IMR-90 (cell line): ENCODE measurements at regions not wholly inside any gene's neighbourhood (a gene's known extent, or its start where the extent isn't known, plus 50 kb on each side); places are given as distances from the start of the nearest gene placed in this dataset.

Source experiments
- ATAC-seq: fragments of 200-7000 bp; cut with Tn5 transposase; 2 replicates; pipeline ENCODE4 v1.9.1; 2020; ENCODE audit warnings: low read depth, mild to moderate bottlenecking, moderate library complexity
- BruUV-seq: library from RNA; stranded (reverse); fragments of 400-500 nt; replicated peaks from 2 replicates; lab custom pipeline; 2021; lab: Mats Ljungman, UMichigan
- CTCF ChIA-PET: fragments of 300-600 bp; formaldehyde crosslinking; extraction: SDS; loops from one replicate; lab custom pipeline; 2021; ENCODE audit warnings: antibody characterized with exemption; lab: Yijun Ruan, JAX
- POLR2A ChIA-PET: fragments of 300-600 bp; sonication (Branson Sonifier 250); formaldehyde crosslinking; loops from one replicate; lab custom pipeline; 2022; ENCODE audit warnings: antibody characterized with exemption; ENCODE audit not compliant: unreplicated experiment; lab: Charles Lee
- DNase-seq: peaks from one replicate; pipeline ENCODE4 v3.0.0; 2013
- H2AFZ ChIP-seq: replicated peaks from 2 replicates; pipeline ENCODE3; 2013; ENCODE audit warnings: low read length, mild to moderate bottlenecking; ENCODE audit not compliant: poor library complexity
- H2AK5ac ChIP-seq: 2 replicates; pipeline ENCODE4 v1.6.1; 2013; ENCODE audit warnings: low read depth, low read length, inconsistent platforms
- H2AK9ac ChIP-seq: replicated peaks from 2 replicates; pipeline ENCODE3; 2013; ENCODE audit warnings: mild to moderate bottlenecking, low read depth, low read length, moderate library complexity; ENCODE audit not compliant: poor library complexity
- H2BK120ac ChIP-seq: 2 replicates; pipeline ENCODE4 v1.6.1; 2013; ENCODE audit warnings: low read depth, low read length, inconsistent platforms
- H2BK15ac ChIP-seq: 3 replicates; pipeline ENCODE4 v1.6.1; 2013; ENCODE audit warnings: low read depth, low read length, inconsistent platforms
- H2BK20ac ChIP-seq: 2 replicates; pipeline ENCODE4 v1.6.1; 2013; ENCODE audit warnings: low read depth, mild to moderate bottlenecking, inconsistent platforms, low read length, moderate library complexity
- H2BK5ac ChIP-seq: 2 replicates; pipeline ENCODE4 v1.6.1; 2013; ENCODE audit warnings: mild to moderate bottlenecking, low read depth, low read length, inconsistent platforms; ENCODE audit not compliant: poor library complexity, severe bottlenecking
- H3K14ac ChIP-seq: replicated peaks from 2 replicates; pipeline ENCODE4 v1.6.1; 2013; ENCODE audit warnings: low read depth, low read length, inconsistent platforms
- H3K18ac ChIP-seq: 2 replicates; pipeline ENCODE4 v1.6.1; 2013; ENCODE audit warnings: low read depth, low read length, control low read depth
- H3K23ac ChIP-seq: 2 replicates; pipeline ENCODE4 v1.6.1; 2013; ENCODE audit warnings: low read depth, low read length, inconsistent platforms
- H3K27ac ChIP-seq: 2 replicates; pipeline ENCODE4 v1.5.1; 2013; ENCODE audit warnings: mild to moderate bottlenecking, control low read depth, low read length; ENCODE audit not compliant: insufficient read depth
- H3K27me3 ChIP-seq: 2 replicates; pipeline ENCODE4 v1.6.1; 2013; ENCODE audit warnings: low read length; ENCODE audit not compliant: control insufficient read depth, insufficient read depth
- H3K36me3 ChIP-seq: 2 replicates; pipeline ENCODE4 v1.6.1; 2013; ENCODE audit warnings: low read length, mixed read lengths; ENCODE audit not compliant: control insufficient read depth, insufficient read depth
- H3K4ac ChIP-seq: 2 replicates; pipeline ENCODE4 v1.6.1; 2013; ENCODE audit warnings: low read depth, low read length, inconsistent platforms
- H3K4me1 ChIP-seq: 2 replicates; pipeline ENCODE4 v1.6.1; 2013; ENCODE audit warnings: low read length, mixed read lengths; ENCODE audit not compliant: control insufficient read depth, insufficient read depth
- H3K4me2 ChIP-seq: 2 replicates; pipeline ENCODE4 v1.6.1; 2013; ENCODE audit warnings: low read depth, mild to moderate bottlenecking, control low read depth, low read length, moderate library complexity
- H3K4me3 ChIP-seq: 2 replicates; pipeline ENCODE4 v1.5.1; 2013; ENCODE audit warnings: low read depth, mild to moderate bottlenecking, control low read depth, low read length, moderate library complexity; ENCODE audit not compliant: insufficient read depth
- H3K56ac ChIP-seq: 2 replicates; pipeline ENCODE4 v1.6.1; 2013; ENCODE audit warnings: low read length, inconsistent platforms; ENCODE audit not compliant: insufficient read depth; ENCODE audit errors: extremely low read depth
- H3K79me1 ChIP-seq, 2 experiments: 2 replicates each; pipeline ENCODE4 v1.6.1; 2013; ENCODE audit warnings: low read length in 2 of 2, inconsistent platforms in 1 of 2, low read depth in 1 of 2
- H3K9ac ChIP-seq: 2 replicates; pipeline ENCODE4 v1.6.1; 2013; ENCODE audit warnings: low read depth, low read length, control low read depth
- H3K9me1 ChIP-seq: 2 replicates; pipeline ENCODE4 v1.6.1; 2013; ENCODE audit warnings: low read length, inconsistent platforms; ENCODE audit not compliant: insufficient read depth
- H3K9me3 ChIP-seq: 2 replicates; pipeline ENCODE4 v1.6.1; 2013; ENCODE audit warnings: low read length; ENCODE audit not compliant: control insufficient read depth, insufficient read depth
- H4K20me1 ChIP-seq: 2 replicates; pipeline ENCODE4 v1.6.1; 2013; ENCODE audit warnings: low read length, inconsistent platforms; ENCODE audit not compliant: insufficient read depth
- H4K5ac ChIP-seq: 2 replicates; pipeline ENCODE4 v1.6.1; 2013; ENCODE audit warnings: mild to moderate bottlenecking, low read depth, low read length, control low read depth
- H4K8ac ChIP-seq, 2 experiments: 2 replicates each; pipeline ENCODE4 v1.6.1; 2013; ENCODE audit warnings: low read depth in 2 of 2, low read length in 2 of 2, control low read depth in 1 of 2, inconsistent platforms in 1 of 2
- H4K91ac ChIP-seq: 2 replicates; pipeline ENCODE4 v1.6.1; 2013; ENCODE audit warnings: low read depth, low read length, inconsistent platforms; ENCODE audit not compliant: insufficient read depth
- BHLHE40 ChIP-seq: fragments of 150-350 bp; IDR thresholded peaks from 2 replicates; pipeline ENCODE4 v1.6.1; 2016; ENCODE audit warnings: mild to moderate bottlenecking, low read depth, low read length
- CEBPB ChIP-seq: IDR thresholded peaks from 2 replicates; pipeline ENCODE4 v1.6.1; 2012; ENCODE audit warnings: low read depth, low read length, improper control_type of control experiment
- MAZ ChIP-seq: IDR thresholded peaks from 2 replicates; pipeline ENCODE4 v1.6.1; 2012; ENCODE audit warnings: low read depth, mild to moderate bottlenecking, low read length, improper control_type of control experiment, moderate library complexity, borderline replicate concordance
- RCOR1 ChIP-seq: IDR thresholded peaks from 2 replicates; pipeline ENCODE4 v1.6.1; 2012; ENCODE audit warnings: mild to moderate bottlenecking, low read length, improper control_type of control experiment; ENCODE audit not compliant: insufficient replicate concordance
- RFX5 ChIP-seq: IDR thresholded peaks from 2 replicates; pipeline ENCODE4 v1.8.0; 2012; ENCODE audit warnings: low read depth, mild to moderate bottlenecking, low read length, moderate library complexity
- WGBS, 2 experiments: methylation state at CpG; one replicate each; pipeline versions ENCODE4 v1.1.5 to v1.1.7; 2013; ENCODE audit warnings: missing lambda C conversion rate in 2 of 2; ENCODE audit not compliant: insufficient read length in 1 of 2; ENCODE audit errors: extremely low coverage in 2 of 2; 5-methylcytosine and 5-hydroxymethylcytosine counted together
- dilution Hi-C: fragments of 300-500 bp; cut with HindIII; formaldehyde crosslinking; loops from one replicate; pipeline ENCODE4 v1.14.3; 2018; ENCODE audit warnings: low sequenced_read_pairs; ENCODE audit not compliant: unreplicated experiment
- in situ Hi-C: fragments of 300-500 bp; cut with MboI; formaldehyde crosslinking; loops from 3 replicates; pipeline ENCODE4 v1.14.3; 2019; ENCODE audit warnings: low sequenced_read_pairs, inconsistent platforms, mixed read lengths
- intact Hi-C: fragments of 100-400 bp; cut with micrococcal nuclease; formaldehyde crosslinking; loops from 2 replicates; pipeline ENCODE4 v1.10.0; 2022
- TF ChIP-seq, protein P1 (sequence below): fragments of 150-350 bp; IDR thresholded peaks from 2 replicates; pipeline ENCODE4 v1.6.1; 2016; ENCODE audit warnings: low read depth, mild to moderate bottlenecking, low read length, moderate library complexity, borderline replicate concordance

DNA sequence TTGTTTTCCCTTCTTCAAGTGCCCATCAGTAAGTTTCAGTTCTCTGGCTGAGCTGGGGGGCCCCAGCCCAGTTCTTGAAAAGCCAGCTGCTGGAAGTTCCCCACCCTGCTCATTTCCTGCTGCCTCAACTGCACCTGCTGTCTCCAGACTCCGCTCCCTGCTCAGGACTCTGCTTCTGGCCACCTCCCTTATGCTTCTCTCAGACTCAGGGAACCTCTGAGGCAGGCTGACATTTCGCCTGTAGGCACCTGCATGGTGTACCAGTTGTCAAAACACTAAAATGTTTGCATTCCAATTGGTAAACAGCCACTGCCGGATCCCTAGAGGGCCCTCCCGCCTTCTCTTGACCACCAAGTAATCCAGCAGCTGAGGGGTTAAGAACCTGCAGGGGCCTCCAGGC lies 136.5 kb upstream of the VRK1 start:
- BruUV-seq, result no TSS peak
- intact Hi-C loops, result no loop called here

More for the DNA sequence above, 136.5 kb upstream of the VRK1 start:
- WGBS, 2 experiments, result 17% methylated on average over 1 of the region's 4 CpGs; no CpG with 5 or more reads in 1 of the 2 experiments
- ChIA-PET CTCF (no interaction called here), POLR2A (no interaction called here)
- Histone ChIP-seq H3K9me1 (no peaks in the 10 kb centered on the region), H2AK5ac (no peak overlapping the region), H3K9me3 (no peaks in the 10 kb centered on the region), H3K4me1 (no peaks in the 10 kb centered on the region), H2BK5ac (no peak overlapping the region), H3K4me3 (no peak overlapping the region), H3K9ac (no peak overlapping the region), H4K5ac (no peak overlapping the region), H3K56ac (no peak overlapping the region), H3K27me3 (peaks cover 2% of the 10 kb centered on the region; the same call in 1 of the 2 replicates), H3K23ac (no peak overlapping the region), H3K4me2 (no peak overlapping the region), H3K4ac (no peak overlapping the region), H2AFZ (no peak overlapping the region), H4K91ac (no peak overlapping the region), H2BK20ac (no peak overlapping the region), H3K14ac (no peak overlapping the region), H2AK9ac (no peak overlapping the region), H3K79me1 (no peaks in the 10 kb centered on the region), H3K36me3 (no peaks in the 10 kb centered on the region), H2BK120ac (no peak overlapping the region), H3K27ac (no peak overlapping the region), H4K20me1 (no peaks in the 10 kb centered on the region), H4K8ac (no peak overlapping the region), H3K18ac (no peak overlapping the region), H2BK15ac (no peak overlapping the region)
- dilution Hi-C loops, result no loop called here
- ATAC-seq, result no peak
- in situ Hi-C loops, result no loop called here
- DNase-seq, result no peak
- TF ChIP-seq, protein P1, sequence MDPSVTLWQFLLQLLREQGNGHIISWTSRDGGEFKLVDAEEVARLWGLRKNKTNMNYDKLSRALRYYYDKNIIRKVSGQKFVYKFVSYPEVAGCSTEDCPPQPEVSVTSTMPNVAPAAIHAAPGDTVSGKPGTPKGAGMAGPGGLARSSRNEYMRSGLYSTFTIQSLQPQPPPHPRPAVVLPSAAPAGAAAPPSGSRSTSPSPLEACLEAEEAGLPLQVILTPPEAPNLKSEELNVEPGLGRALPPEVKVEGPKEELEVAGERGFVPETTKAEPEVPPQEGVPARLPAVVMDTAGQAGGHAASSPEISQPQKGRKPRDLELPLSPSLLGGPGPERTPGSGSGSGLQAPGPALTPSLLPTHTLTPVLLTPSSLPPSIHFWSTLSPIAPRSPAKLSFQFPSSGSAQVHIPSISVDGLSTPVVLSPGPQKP, result no peak
- TF ChIP-seq BHLHE40, result no peak
- TF ChIP-seq CEBPB, result no peak
- TF ChIP-seq MAZ, result no peak
- TF ChIP-seq RFX5, result no peak
- TF ChIP-seq RCOR1, result no peak
